Activated CD8-positive, alpha-beta memory T cell treated with anti-CD3 and anti-CD28 coated beads, Interleukin-2, amount 10 ng/mL, durations not matched to agents 7 days and 5 days (primary cell): ENCODE measurements at regions not wholly inside any gene's neighbourhood (a gene's known extent, or its start where the extent isn't known, plus 50 kb on each side); places are given as distances from the start of the nearest gene placed in this dataset.
"Not testable (repeated sequence)": the region's sequence is repeated elsewhere in the genome, so short reads cannot be mapped to it uniquely, and the experiment has no call there.

Experiments used
- ATAC-seq: fragments of 150-1000 bp; cut with Tn5 transposase; one replicate; pipeline ENCODE4 v1.10.0; 2021; ENCODE audit warnings: moderate library complexity
- CTCF ChIA-PET: fragments of 350-600 bp; sonication (Branson Sonifier 250); formaldehyde crosslinking; loops from one replicate; lab custom pipeline; 2021; ENCODE audit warnings: antibody characterized with exemption; lab: Charles Lee
- DNase-seq: peaks from one replicate; pipeline ENCODE4 v3.0.0-alpha.2; 2020
- H3K27ac Mint-ChIP-seq: one replicate; pipeline ENCODE4 v1.8.0; 2021; ENCODE audit warnings: mild to moderate bottlenecking, mixed read lengths
- H3K27me3 Mint-ChIP-seq: one replicate; pipeline ENCODE4 v1.8.0; 2021; ENCODE audit warnings: mixed read lengths
- H3K36me3 Mint-ChIP-seq: one replicate; pipeline ENCODE4 v1.8.0; 2021; ENCODE audit warnings: mild to moderate bottlenecking, mixed read lengths
- H3K4me1 Mint-ChIP-seq: one replicate; pipeline ENCODE4 v1.8.0; 2021; ENCODE audit warnings: mixed read lengths
- H3K4me3 Mint-ChIP-seq: one replicate; pipeline ENCODE4 v1.8.0; 2021; ENCODE audit warnings: mild to moderate bottlenecking, moderate library complexity, mixed read lengths
- H3K9me3 Mint-ChIP-seq: one replicate; pipeline ENCODE4 v1.8.0; 2022; ENCODE audit warnings: low read depth, mixed read lengths

- Mint-ChIP-seq H3K36me3 (no peaks in the 10 kb centered on the region), H3K4me3 (no peak overlapping the region), H3K27me3 (no peaks in the 10 kb centered on the region), H3K9me3 (peaks cover 8% of the 10 kb centered on the region), H3K4me1 (no peaks in the 10 kb centered on the region), H3K27ac (no peak overlapping the region)
- CTCF ChIA-PET, result no interaction called here
- no peak for DNase-seq
- no peak for ATAC-seq
Observed at GRCh38 chr18:40272630-40273231, 1682.3 kb upstream of the PIK3C3 start.

DNA sequence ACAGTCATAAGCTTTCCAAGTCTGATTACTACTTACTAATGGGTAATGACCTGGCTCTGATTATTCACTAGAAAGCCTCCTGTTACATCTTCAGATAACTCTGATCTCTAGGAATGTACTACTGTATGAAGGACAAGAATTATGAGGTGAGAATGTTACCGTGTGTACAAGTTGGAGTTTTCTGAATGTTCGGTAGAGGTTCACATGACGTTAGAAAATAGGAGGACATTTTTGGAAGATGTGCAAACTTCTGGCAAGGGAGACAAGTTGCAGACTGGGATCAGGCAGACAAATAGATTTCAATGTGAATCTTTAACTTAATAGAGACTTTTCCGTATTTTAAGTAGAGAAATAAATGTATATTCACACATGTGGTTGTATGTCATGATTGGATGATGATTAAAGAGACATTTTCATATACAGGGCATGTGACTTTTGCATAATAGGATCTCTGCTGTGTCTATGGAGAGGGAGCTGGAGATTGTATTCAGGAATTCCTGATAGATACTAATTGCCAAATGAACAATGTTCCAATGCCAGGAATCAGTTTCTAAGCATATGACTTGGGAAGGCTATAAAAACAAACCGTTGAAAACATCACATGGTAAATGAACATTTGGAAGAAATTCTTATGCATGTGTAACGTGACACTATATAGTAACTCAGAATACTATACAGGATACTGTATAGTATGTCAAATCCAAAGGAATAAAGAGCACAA lies 1695.8 kb upstream of the PIK3C3 start:
- no peaks in the 10 kb centered on the region for H3K36me3 Mint-ChIP-seq
- H3K4me3 Mint-ChIP-seq, result no peak overlapping the region
- peaks cover 17% of the 10 kb centered on the region for H3K9me3 Mint-ChIP-seq
- CTCF ChIA-PET, result no interaction called here
- ATAC-seq, result no peak
- H3K4me1 Mint-ChIP-seq, result no peaks in the 10 kb centered on the region
- no peak overlapping the region for H3K27ac Mint-ChIP-seq
- DNase-seq, result no peak
- H3K27me3 Mint-ChIP-seq, result no peaks in the 10 kb centered on the region

GRCh38 chr18:40258311-40258710 lies 1696.7 kb upstream of the PIK3C3 start:
- Mint-ChIP-seq H3K9me3 (peaks cover 17% of the 10 kb centered on the region), H3K4me3 (no peak overlapping the region)
- DNase-seq, result no peak

DNA sequence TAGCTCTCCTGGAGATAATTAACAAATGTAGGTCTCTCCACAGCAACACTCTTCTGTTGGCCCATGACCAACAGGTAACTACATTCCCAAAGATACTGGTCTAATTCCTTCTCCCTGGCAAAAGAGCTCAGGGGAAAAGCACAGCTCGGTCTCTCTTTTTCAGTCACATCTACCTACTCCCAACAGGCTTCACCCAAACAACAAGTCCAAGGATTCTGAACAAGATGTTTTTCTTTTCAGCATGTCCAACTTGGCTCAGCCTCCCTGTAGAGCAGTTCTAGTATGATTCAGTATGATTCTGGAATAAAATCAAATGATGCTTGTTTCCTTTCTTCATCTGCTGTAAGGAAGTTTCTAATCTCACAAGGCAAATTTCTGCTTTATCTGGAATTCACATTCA lies 1704.8 kb upstream of the PIK3C3 start:
- CTCF ChIA-PET, result no interaction called here
- Mint-ChIP-seq H3K4me1 (no peaks in the 10 kb centered on the region), H3K27ac (no peak overlapping the region), H3K4me3 (no peak overlapping the region), H3K27me3 (no peaks in the 10 kb centered on the region), H3K36me3 (no peaks in the 10 kb centered on the region), H3K9me3 (peaks cover 11% of the 10 kb centered on the region)
- no peak for DNase-seq
- no peak for ATAC-seq

More at GRCh38 chr18:40258311-40258710, 1696.7 kb upstream of the PIK3C3 start:
- Mint-ChIP-seq H3K27ac (no peak overlapping the region), H3K36me3 (no peaks in the 10 kb centered on the region), H3K4me1 (no peaks in the 10 kb centered on the region), H3K27me3 (no peaks in the 10 kb centered on the region)
- no peak for ATAC-seq
- CTCF ChIA-PET, result no interaction called here

DNA sequence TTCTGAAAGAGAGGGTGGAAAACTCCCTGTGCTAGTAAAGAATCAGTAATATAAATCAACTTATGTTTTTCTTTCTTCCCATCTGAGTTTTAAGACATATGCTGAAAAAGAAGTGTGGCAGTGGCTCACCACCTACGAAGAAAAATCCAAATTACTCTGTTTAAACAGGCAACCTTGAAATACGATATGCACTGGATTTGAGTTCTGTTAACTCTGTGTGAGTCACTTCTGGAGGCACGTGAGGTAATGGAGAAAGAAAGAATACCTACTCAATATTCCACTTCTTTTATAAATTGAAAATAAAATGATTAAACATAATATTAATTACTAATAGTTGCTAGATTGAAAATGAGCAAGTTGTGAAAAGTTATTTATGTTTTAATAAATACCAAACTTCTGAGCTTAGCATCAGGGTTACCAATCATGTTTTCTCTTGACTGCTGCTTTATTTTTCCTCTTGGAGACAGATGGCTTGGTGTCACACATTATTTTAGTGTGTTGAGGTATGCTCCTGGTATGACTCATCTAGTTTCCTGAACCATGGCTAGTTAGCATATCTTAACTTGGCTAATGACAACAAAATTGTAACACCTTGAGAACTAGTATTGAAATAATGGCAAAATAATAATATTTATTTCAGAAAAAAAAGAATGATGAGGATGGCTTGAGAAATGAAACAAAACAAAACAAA lies 1705.5 kb upstream of the PIK3C3 start:
- Mint-ChIP-seq H3K9me3 (peaks cover 10% of the 10 kb centered on the region), H3K4me1 (no peaks in the 10 kb centered on the region), H3K4me3 (no peak overlapping the region), H3K27me3 (no peaks in the 10 kb centered on the region), H3K27ac (no peak overlapping the region), H3K36me3 (no peaks in the 10 kb centered on the region)
- ATAC-seq (no peak), DNase-seq (no peak)
- CTCF ChIA-PET, result no interaction called here

- H3K9me3 Mint-ChIP-seq, result peaks cover 16% of the 10 kb centered on the region
- H3K27ac Mint-ChIP-seq, CTCF ChIA-PET, DNase-seq, H3K36me3 Mint-ChIP-seq, H3K27me3 Mint-ChIP-seq, ATAC-seq, H3K4me1 Mint-ChIP-seq, H3K4me3 Mint-ChIP-seq: not testable (repeated sequence)
Observed at GRCh38 chr18:40245612-40246011, 1709.4 kb upstream of the PIK3C3 start.

DNA sequence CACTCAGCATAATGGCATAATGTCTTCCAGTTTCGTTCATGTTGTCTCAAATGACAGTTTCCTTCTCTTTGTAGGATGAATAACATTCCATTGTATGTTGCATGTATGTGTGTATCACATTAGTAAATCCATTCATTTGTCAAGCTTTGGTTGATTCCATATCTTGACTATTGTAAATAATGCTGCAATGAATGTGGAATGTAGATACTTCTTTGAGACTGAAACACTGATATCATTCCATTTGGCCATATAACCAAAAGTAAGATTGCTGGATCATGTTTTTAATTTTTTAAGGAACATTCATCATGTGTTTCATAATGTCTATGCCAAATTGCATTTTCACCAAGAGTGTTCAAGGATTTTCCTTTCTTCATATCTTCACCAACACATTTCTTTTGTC lies 1711.4 kb upstream of the PIK3C3 start:
- CTCF ChIA-PET, result no interaction called here
- H3K9me3 Mint-ChIP-seq, result peaks cover 13% of the 10 kb centered on the region

DNA sequence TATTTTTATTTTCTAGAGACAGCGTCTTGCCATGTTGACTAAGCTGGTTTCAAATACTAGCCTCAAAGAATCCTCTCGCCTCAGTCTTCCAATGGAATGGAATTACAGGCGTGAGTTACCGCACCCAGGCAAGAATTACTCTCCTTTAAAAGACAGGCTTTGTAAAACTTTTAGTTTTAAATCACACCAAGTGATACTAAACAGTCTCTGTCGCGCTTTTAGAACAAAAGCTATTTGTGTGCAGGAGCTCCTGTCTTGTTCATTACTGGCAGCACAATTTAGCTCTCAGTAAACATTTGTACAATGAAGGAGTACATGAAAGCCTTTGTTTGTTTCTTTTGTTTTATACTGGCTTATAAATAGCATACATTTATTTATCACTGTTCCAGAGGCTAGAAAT lies 1719.2 kb upstream of the PIK3C3 start:
- CTCF ChIA-PET, result no interaction called here
- H3K27ac Mint-ChIP-seq, result no peak overlapping the region
- ATAC-seq (no peak), DNase-seq (no peak)
- peaks cover 2% of the 10 kb centered on the region for H3K9me3 Mint-ChIP-seq
- no peaks in the 10 kb centered on the region for H3K27me3 Mint-ChIP-seq
- no peaks in the 10 kb centered on the region for H3K4me1 Mint-ChIP-seq
- H3K4me3 Mint-ChIP-seq, result no peak overlapping the region
- no peaks in the 10 kb centered on the region for H3K36me3 Mint-ChIP-seq

More for the DNA sequence above, 1711.4 kb upstream of the PIK3C3 start:
- H3K36me3 Mint-ChIP-seq, result no peaks in the 10 kb centered on the region
- no peak overlapping the region for H3K27ac Mint-ChIP-seq
- H3K4me1 Mint-ChIP-seq, result no peaks in the 10 kb centered on the region
- ATAC-seq (no peak), DNase-seq (no peak)
- no peak overlapping the region for H3K4me3 Mint-ChIP-seq
- H3K27me3 Mint-ChIP-seq, result no peaks in the 10 kb centered on the region

- DNase-seq (no peak), ATAC-seq (no peak)
- peaks cover 2% of the 10 kb centered on the region for H3K9me3 Mint-ChIP-seq
- no peak overlapping the region for H3K4me3 Mint-ChIP-seq
- no peaks in the 10 kb centered on the region for H3K27me3 Mint-ChIP-seq
- no peaks in the 10 kb centered on the region for H3K36me3 Mint-ChIP-seq
- CTCF ChIA-PET, result no interaction called here
- H3K4me1 Mint-ChIP-seq, result no peaks in the 10 kb centered on the region
- H3K27ac Mint-ChIP-seq, result no peak overlapping the region
Observed at GRCh38 chr18:40235323-40235722, 1719.7 kb upstream of the PIK3C3 start.

GRCh38 chr18:40233931-40234616 lies 1721.0 kb upstream of the PIK3C3 start:
- H3K4me3 Mint-ChIP-seq, result no peak overlapping the region
- DNase-seq (no peak), ATAC-seq (no peak)
- peaks cover 5% of the 10 kb centered on the region for H3K9me3 Mint-ChIP-seq
- CTCF ChIA-PET, result no interaction called here
- no peak overlapping the region for H3K27ac Mint-ChIP-seq
- H3K36me3 Mint-ChIP-seq, result no peaks in the 10 kb centered on the region
- no peaks in the 10 kb centered on the region for H3K4me1 Mint-ChIP-seq
- H3K27me3 Mint-ChIP-seq, result no peaks in the 10 kb centered on the region

- Mint-ChIP-seq H3K27ac (no peak overlapping the region), H3K36me3 (no peaks in the 10 kb centered on the region)
- ATAC-seq, result no peak
Observed at GRCh38 chr18:40222776-40223175, 1732.3 kb upstream of the PIK3C3 start.

DNA sequence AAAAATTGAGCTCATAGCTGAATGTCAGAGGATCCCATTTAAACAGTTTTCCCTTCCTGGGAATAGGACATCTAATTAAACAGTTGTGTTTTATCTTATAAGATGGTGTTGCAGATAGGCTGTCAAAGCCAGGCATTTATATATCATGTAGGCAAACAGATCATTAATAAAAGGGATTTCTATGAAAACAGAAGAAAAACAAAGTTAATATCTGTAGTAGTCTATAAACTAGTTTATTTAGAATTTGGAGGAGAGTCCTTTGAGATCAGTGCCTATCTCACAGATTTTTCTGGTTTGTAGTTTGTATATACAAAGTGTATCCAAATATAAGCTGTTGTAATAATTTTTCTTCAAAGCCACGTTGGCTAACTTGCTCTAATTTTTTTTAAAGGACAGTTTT lies 1738.2 kb upstream of the PIK3C3 start:
- CTCF ChIA-PET, result no interaction called here
- Mint-ChIP-seq H3K27ac (no peak overlapping the region), H3K36me3 (no peaks in the 10 kb centered on the region), H3K4me3 (no peak overlapping the region), H3K9me3 (peaks cover 4% of the 10 kb centered on the region), H3K27me3 (no peaks in the 10 kb centered on the region), H3K4me1 (no peaks in the 10 kb centered on the region)
- ATAC-seq (no peak), DNase-seq (no peak)

More at GRCh38 chr18:40222776-40223175, 1732.3 kb upstream of the PIK3C3 start:
- no peaks in the 10 kb centered on the region for H3K27me3 Mint-ChIP-seq
- H3K4me1 Mint-ChIP-seq, result no peaks in the 10 kb centered on the region
- no peaks in the 10 kb centered on the region for H3K9me3 Mint-ChIP-seq
- H3K4me3 Mint-ChIP-seq, result no peak overlapping the region
- CTCF ChIA-PET, result no interaction called here
- DNase-seq, result no peak

- Mint-ChIP-seq H3K4me1 (no peaks in the 10 kb centered on the region), H3K9me3 (peaks cover 4% of the 10 kb centered on the region), H3K4me3 (no peak overlapping the region), H3K27ac (no peak overlapping the region), H3K36me3 (no peaks in the 10 kb centered on the region), H3K27me3 (no peaks in the 10 kb centered on the region)
- DNase-seq (no peak), ATAC-seq (no peak)
- CTCF ChIA-PET, result no interaction called here
Observed at GRCh38 chr18:40215979-40216378, 1739.1 kb upstream of the PIK3C3 start.
